SK-N-SH (cell line): ENCODE measurements at regions not wholly inside any gene's neighbourhood (a gene's known extent, or its start where the extent isn't known, plus 50 kb on each side); places are given as distances from the start of the nearest gene placed in this dataset.

Experiments
- CTCF ChIA-PET: fragments of 300-600, 350-600 bp; formaldehyde crosslinking; extraction: SDS; loops from one replicate; lab custom pipeline; 2021; lab: Yijun Ruan, JAX
- POLR2A ChIA-PET: fragments of 350-600 bp; sonication (Branson Sonifier 250); formaldehyde crosslinking; extraction: SDS; loops from one replicate; lab custom pipeline; 2020; ENCODE audit warnings: antibody characterized with exemption, inconsistent platforms; lab: Yijun Ruan, JAX
- DNase-seq: peaks from one replicate; pipeline ENCODE4 v3.0.0; 2012
- H2AFZ ChIP-seq: fragments of 200-600 bp; sonication (generic); 2 replicates; pipeline ENCODE4 v1.8.1; 2016; ENCODE audit warnings: antibody characterized with exemption, mild to moderate bottlenecking, low read depth
- H3F3A ChIP-seq: fragments of 200-600 bp; sonication (generic); replicated peaks from 2 replicates; pipeline ENCODE3; 2016; ENCODE audit warnings: antibody characterized with exemption, mild to moderate bottlenecking; ENCODE audit not compliant: insufficient read depth
- H3K27ac ChIP-seq, 2 experiments: fragments of 200-500 bp in 1 of 2; fragments of 200-600 bp in 1 of 2; sonication (Bioruptor generic) in 1 of 2; sonication (generic), shearing (Covaris generic) in 1 of 2; 2 replicates each; pipeline versions ENCODE4 v1.5.1 to v1.6.1; 2014 to 2016; ENCODE audit warnings: low read depth in 2 of 2, inconsistent platforms in 1 of 2, low read length in 1 of 2, mild to moderate bottlenecking in 1 of 2, mixed read lengths in 1 of 2
- H3K27me3 ChIP-seq: fragments of 200-600 bp; sonication (generic), shearing (Covaris generic); 2 replicates; pipeline ENCODE4 v1.6.1; 2016; ENCODE audit warnings: mixed run types; ENCODE audit not compliant: insufficient read depth
- H3K36me3 ChIP-seq, 2 experiments: fragments of 200-500 bp in 1 of 2; fragments of 200-600 bp in 1 of 2; sonication (Bioruptor generic) in 1 of 2; sonication (generic) in 1 of 2; replicated peaks in 1 of 2; 2 replicates each; pipeline versions ENCODE3 to v1.5.1; 2014 to 2016; ENCODE audit warnings: low read length in 1 of 2, mild to moderate bottlenecking in 1 of 2; ENCODE audit not compliant: insufficient read depth in 2 of 2, control insufficient read depth in 1 of 2
- H3K4me1 ChIP-seq, 2 experiments: fragments of 200-500 bp in 1 of 2; fragments of 200-600 bp in 1 of 2; sonication (Bioruptor generic) in 1 of 2; sonication (generic), shearing (Covaris generic) in 1 of 2; 2 replicates each; pipeline versions ENCODE4 v1.5.1 to v1.6.1; 2014 to 2016; ENCODE audit warnings: low read depth in 1 of 2, low read length in 1 of 2, mixed run types in 1 of 2; ENCODE audit not compliant: insufficient read depth in 2 of 2, control insufficient read depth in 1 of 2
- H3K4me2 ChIP-seq: fragments of 200-600 bp; sonication (generic), shearing (Covaris generic); 2 replicates; pipeline ENCODE4 v1.6.1; 2017; ENCODE audit warnings: mixed run types
- H3K4me3 ChIP-seq, 2 experiments: fragments of 200-500 bp in 1 of 2; fragments of 200-600 bp in 1 of 2; sonication (Bioruptor generic) in 1 of 2; sonication (generic), shearing (Covaris generic) in 1 of 2; 2 replicates each; pipeline versions ENCODE4 v1.5.1 to v1.8.1; 2014 to 2016; ENCODE audit warnings: low read depth in 2 of 2, inconsistent platforms in 1 of 2, low read length in 1 of 2, mild to moderate bottlenecking in 1 of 2, mixed read lengths in 1 of 2, moderate library complexity in 1 of 2
- H3K79me2 ChIP-seq: fragments of 200-600 bp; sonication (generic); 2 replicates; pipeline ENCODE4 v1.8.1; 2017; ENCODE audit warnings: mild to moderate bottlenecking; ENCODE audit not compliant: insufficient read depth
- H3K9ac ChIP-seq: fragments of 200-600 bp; sonication (generic); 2 replicates; pipeline ENCODE4 v1.6.1; 2017; ENCODE audit warnings: mixed run types
- H3K9me2 ChIP-seq: fragments of 200-600 bp; sonication (generic); 2 replicates; pipeline ENCODE4 v1.6.1; 2017; ENCODE audit warnings: mixed run types
- H3K9me3 ChIP-seq: fragments of 200-600 bp; sonication (generic); 2 replicates; pipeline ENCODE4 v1.6.1; 2017; ENCODE audit warnings: mixed run types, mild to moderate bottlenecking, moderate library complexity
- H4K20me1 ChIP-seq: fragments of 200-600 bp; sonication (generic); 2 replicates; pipeline ENCODE4 v1.6.1; 2017; ENCODE audit warnings: mild to moderate bottlenecking, mixed run types; ENCODE audit not compliant: insufficient read depth
- EP300 ChIP-seq, 2 experiments: IDR thresholded peaks; 2 replicates each; pipeline versions ENCODE4 v1.4.0 to v1.6.1; 2012; ENCODE audit warnings: borderline replicate concordance in 1 of 2, low read depth in 1 of 2, low read length in 1 of 2
- FOSL2 ChIP-seq: IDR thresholded peaks from 2 replicates; pipeline ENCODE4 v1.4.0; 2012; ENCODE audit warnings: low read depth, mild to moderate bottlenecking, moderate library complexity, borderline replicate concordance
- GABPA ChIP-seq: IDR thresholded peaks from 2 replicates; pipeline ENCODE4 v1.4.0; 2012; ENCODE audit warnings: low read depth, mild to moderate bottlenecking
- GATA2 ChIP-seq: sonication (generic); formaldehyde crosslinking; IDR thresholded peaks from 2 replicates; pipeline ENCODE4 v1.5.0; 2020; ENCODE audit warnings: mild to moderate bottlenecking, missing genetic modification reagents
- IRF3 ChIP-seq: fragments of 150-350 bp; IDR thresholded peaks from 2 replicates; pipeline ENCODE4 v1.6.1; 2016; ENCODE audit warnings: mild to moderate bottlenecking, low read depth, low read length
- JUND ChIP-seq: IDR thresholded peaks from 2 replicates; pipeline ENCODE4 v1.4.0; 2012
- MEF2A ChIP-seq: IDR thresholded peaks from 2 replicates; pipeline ENCODE4 v1.4.0; 2012; ENCODE audit warnings: low read depth, borderline replicate concordance
- NFIC ChIP-seq: IDR thresholded peaks from 2 replicates; pipeline ENCODE4 v1.4.0; 2012; ENCODE audit warnings: borderline replicate concordance
- NRF1 ChIP-seq: IDR thresholded peaks from 2 replicates; pipeline ENCODE4 v1.6.1; 2012; ENCODE audit warnings: low read depth, mild to moderate bottlenecking, low read length
- RFX5 ChIP-seq: IDR thresholded peaks from 2 replicates; pipeline ENCODE4 v1.6.1; 2012; ENCODE audit warnings: mild to moderate bottlenecking, improper control_type of control experiment, low read length
- RXRA ChIP-seq: IDR thresholded peaks from 2 replicates; pipeline ENCODE4 v1.4.0; 2012; ENCODE audit warnings: low read depth, mild to moderate bottlenecking, borderline replicate concordance
- SIN3A ChIP-seq: IDR thresholded peaks from 2 replicates; pipeline ENCODE4 v1.6.1; 2012; ENCODE audit warnings: low read depth, mild to moderate bottlenecking, low read length, moderate library complexity, borderline replicate concordance
- TCF12 ChIP-seq: IDR thresholded peaks from 2 replicates; pipeline ENCODE4 v1.4.0; 2012
- TEAD4 ChIP-seq: IDR thresholded peaks from 2 replicates; pipeline ENCODE4 v1.4.0; 2012; ENCODE audit warnings: mild to moderate bottlenecking, borderline replicate concordance; ENCODE audit not compliant: insufficient read depth
- USF2 ChIP-seq: fragments of 150-350 bp; IDR thresholded peaks from 2 replicates; pipeline ENCODE4 v1.6.1; 2017; ENCODE audit warnings: antibody characterized with exemption, low read length, low read depth, borderline replicate concordance
- YY1 ChIP-seq: IDR thresholded peaks from 2 replicates; pipeline ENCODE4 v1.4.0; 2012; ENCODE audit warnings: low read depth, mild to moderate bottlenecking
- ZBTB33 ChIP-seq: IDR thresholded peaks from 2 replicates; pipeline ENCODE4 v1.4.0; 2012; ENCODE audit warnings: low read depth, borderline replicate concordance
- WGBS: methylation state at CpG from one replicate; pipeline ENCODE4 v1.1.6; 2017; ENCODE audit warnings: low lambda C conversion rate; 5-methylcytosine and 5-hydroxymethylcytosine counted together
- TF ChIP-seq, protein P1 (sequence below): IDR thresholded peaks from 2 replicates; pipeline ENCODE4 v1.6.1; 2012; ENCODE audit warnings: mild to moderate bottlenecking, low read depth, low read length, moderate library complexity

- TF ChIP-seq IRF3, result no peak
- TF ChIP-seq GABPA, result no peak
- no peak for TF ChIP-seq SIN3A
- TF ChIP-seq MEF2A, result no peak
- TF ChIP-seq RXRA, result no peak
- TF ChIP-seq NRF1, result no peak
- TF ChIP-seq FOSL2, result no peak
- TF ChIP-seq TCF12, result no peak
- no peak for TF ChIP-seq ZBTB33
- no peak for TF ChIP-seq JUND
- TF ChIP-seq, protein P1, sequence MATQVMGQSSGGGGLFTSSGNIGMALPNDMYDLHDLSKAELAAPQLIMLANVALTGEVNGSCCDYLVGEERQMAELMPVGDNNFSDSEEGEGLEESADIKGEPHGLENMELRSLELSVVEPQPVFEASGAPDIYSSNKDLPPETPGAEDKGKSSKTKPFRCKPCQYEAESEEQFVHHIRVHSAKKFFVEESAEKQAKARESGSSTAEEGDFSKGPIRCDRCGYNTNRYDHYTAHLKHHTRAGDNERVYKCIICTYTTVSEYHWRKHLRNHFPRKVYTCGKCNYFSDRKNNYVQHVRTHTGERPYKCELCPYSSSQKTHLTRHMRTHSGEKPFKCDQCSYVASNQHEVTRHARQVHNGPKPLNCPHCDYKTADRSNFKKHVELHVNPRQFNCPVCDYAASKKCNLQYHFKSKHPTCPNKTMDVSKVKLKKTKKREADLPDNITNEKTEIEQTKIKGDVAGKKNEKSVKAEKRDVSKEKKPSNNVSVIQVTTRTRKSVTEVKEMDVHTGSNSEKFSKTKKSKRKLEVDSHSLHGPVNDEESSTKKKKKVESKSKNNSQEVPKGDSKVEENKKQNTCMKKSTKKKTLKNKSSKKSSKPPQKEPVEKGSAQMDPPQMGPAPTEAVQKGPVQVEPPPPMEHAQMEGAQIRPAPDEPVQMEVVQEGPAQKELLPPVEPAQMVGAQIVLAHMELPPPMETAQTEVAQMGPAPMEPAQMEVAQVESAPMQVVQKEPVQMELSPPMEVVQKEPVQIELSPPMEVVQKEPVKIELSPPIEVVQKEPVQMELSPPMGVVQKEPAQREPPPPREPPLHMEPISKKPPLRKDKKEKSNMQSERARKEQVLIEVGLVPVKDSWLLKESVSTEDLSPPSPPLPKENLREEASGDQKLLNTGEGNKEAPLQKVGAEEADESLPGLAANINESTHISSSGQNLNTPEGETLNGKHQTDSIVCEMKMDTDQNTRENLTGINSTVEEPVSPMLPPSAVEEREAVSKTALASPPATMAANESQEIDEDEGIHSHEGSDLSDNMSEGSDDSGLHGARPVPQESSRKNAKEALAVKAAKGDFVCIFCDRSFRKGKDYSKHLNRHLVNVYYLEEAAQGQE, result no peak
- TF ChIP-seq, all 33 proteins: peak for 0
- Histone ChIP-seq H3K9ac (no peak overlapping the region), H3K4me2 (no peak overlapping the region), H3K9me2 (no peaks in the 10 kb centered on the region), H3F3A (no peaks in the 10 kb centered on the region), H3K36me3 (no peaks in the 10 kb centered on the region), H3K4me1 (no peaks in the 10 kb centered on the region), H3K27ac (no peak overlapping the region), H3K9me3 (no peaks in the 10 kb centered on the region), H2AFZ (no peak overlapping the region), H3K4me3 (no peak overlapping the region), H3K79me2 (no peaks in the 10 kb centered on the region), H3K27me3 (no peaks in the 10 kb centered on the region), H4K20me1 (no peaks in the 10 kb centered on the region)
- POLR2A ChIA-PET, result no interaction called here
- DNase-seq, result no peak
- CTCF ChIA-PET, result interaction anchor here (0.7 to 1.2 kb wide), 2 partner anchors 8 to 21 kb away, joined by 3 to 4 read pairs; no protein-coding TSS in a partner anchor
- 71% methylated on average over 10 of the region's 10 CpGs for WGBS
Observed at GRCh38 chr7:68446183-68446582, 1152.1 kb upstream of the AUTS2 start.

- no peak overlapping the region for H3K27ac ChIP-seq
- H3F3A ChIP-seq, result no peaks in the 10 kb centered on the region
- H3K9me3 ChIP-seq, result no peaks in the 10 kb centered on the region
- H3K9me2 ChIP-seq, result no peaks in the 10 kb centered on the region
- DNase-seq, result no peak
- CTCF ChIA-PET, result no interaction called here
- no peak overlapping the region for H3K4me3 ChIP-seq
- POLR2A ChIA-PET, result no interaction called here
- H3K36me3 ChIP-seq, result no peaks in the 10 kb centered on the region
- H3K4me2 ChIP-seq, result no peak overlapping the region
- 43% methylated on average over 2 of the region's 2 CpGs for WGBS
- no peaks in the 10 kb centered on the region for H4K20me1 ChIP-seq
- H3K79me2 ChIP-seq, result no peaks in the 10 kb centered on the region
- H3K9ac ChIP-seq, result no peak overlapping the region
- H3K27me3 ChIP-seq, result no peaks in the 10 kb centered on the region
- H3K4me1 ChIP-seq, result no peaks in the 10 kb centered on the region
- H2AFZ ChIP-seq, result no peak overlapping the region
- no peak for TF ChIP-seq RFX5
- TF ChIP-seq RXRA, result no peak
- TF ChIP-seq USF2, result no peak
- no peak for TF ChIP-seq GATA2 (CRISPR knock-in tag)
- no peak for TF ChIP-seq MEF2A
- no peak for TF ChIP-seq YY1
- TF ChIP-seq SIN3A, result no peak
- TF ChIP-seq FOSL2, result no peak
- no peak for TF ChIP-seq ZBTB33
- TF ChIP-seq EP300 (IDR thresholded peaks at IDR 0.05; ENCODE audit: borderline replicate concordance in 1 of 2, low read depth in 1 of 2, low read length in 1 of 2), result no peak
- no peak for TF ChIP-seq NFIC
- no peak for TF ChIP-seq TEAD4
Observed at GRCh38 chr7:68449099-68449498, 1149.2 kb upstream of the AUTS2 start.
